AG20443 (cell line): ENCODE measurements at regions not wholly inside any gene's neighbourhood (a gene's known extent, or its start where the extent isn't known, plus 50 kb on each side); places are given as distances from the start of the nearest gene placed in this dataset.
"Not testable (repeated sequence)": the region's sequence is repeated elsewhere in the genome, so short reads cannot be mapped to it uniquely, and the experiment has no call there.

Experiments
- DNase-seq: peaks from one replicate; pipeline ENCODE4 v3.0.0; 2012; ENCODE audit warnings: low spot score, mixed read lengths

DNA sequence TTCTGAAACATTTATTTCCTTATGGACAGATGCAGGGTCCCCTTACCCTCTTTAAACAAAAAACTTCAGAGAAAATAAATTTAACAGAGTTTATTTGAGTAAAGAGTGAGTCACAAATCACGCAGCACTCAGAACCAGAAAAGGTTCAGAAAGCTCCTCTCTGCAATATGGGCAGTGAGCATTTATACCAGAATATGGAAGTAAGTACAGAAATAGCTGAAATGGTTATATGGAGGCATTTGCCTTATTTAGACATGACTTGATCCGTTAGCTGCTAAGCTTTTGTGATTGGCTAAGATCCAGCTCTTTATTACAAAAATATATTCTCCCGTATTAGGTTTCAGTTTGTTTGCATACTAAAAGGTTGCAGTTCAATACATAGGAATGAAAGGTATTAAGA is 1554.1 kb downstream of the EFNA5 start:
- DNase-seq, result no peak

DNA sequence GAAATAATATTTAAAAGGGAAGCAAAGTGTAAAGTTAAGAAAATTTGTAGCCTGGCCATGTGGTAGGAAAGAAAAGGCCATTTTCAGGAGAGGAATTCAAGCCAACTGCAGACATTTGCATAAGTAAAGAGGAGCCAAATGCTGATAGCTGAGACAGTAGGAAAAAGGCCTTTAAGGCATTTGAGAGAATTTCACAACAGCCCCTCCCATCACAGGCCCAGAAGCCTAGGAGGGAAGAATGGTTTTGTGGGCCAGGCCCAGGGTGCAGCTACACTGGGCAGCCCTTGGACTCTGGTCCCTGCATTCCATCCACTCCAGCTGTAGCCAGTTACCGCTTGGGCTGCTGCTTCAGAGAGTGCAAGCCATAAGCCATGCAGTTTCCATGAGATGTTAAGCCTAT is 1556.8 kb downstream of the EFNA5 start:
- no peak for DNase-seq

DNA sequence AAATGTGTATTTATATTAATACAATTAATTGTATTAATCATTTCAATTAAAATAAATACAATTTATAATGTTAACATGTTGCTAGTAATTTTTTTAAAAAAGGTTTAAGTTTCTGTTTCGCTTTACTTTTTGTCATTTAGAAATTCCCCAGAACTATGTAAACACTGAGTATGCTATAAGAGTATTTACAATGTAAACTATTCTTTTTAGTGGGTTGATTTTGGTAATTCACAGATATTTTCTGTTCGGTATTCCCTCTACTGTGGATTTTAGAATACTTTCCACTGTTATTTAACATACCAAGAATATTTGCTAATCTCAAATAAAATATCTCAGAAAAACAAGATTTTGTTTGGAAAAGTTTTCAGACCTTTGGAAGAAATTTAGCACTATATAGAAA is 1564.4 kb downstream of the EFNA5 start:
- no peak for DNase-seq

DNA sequence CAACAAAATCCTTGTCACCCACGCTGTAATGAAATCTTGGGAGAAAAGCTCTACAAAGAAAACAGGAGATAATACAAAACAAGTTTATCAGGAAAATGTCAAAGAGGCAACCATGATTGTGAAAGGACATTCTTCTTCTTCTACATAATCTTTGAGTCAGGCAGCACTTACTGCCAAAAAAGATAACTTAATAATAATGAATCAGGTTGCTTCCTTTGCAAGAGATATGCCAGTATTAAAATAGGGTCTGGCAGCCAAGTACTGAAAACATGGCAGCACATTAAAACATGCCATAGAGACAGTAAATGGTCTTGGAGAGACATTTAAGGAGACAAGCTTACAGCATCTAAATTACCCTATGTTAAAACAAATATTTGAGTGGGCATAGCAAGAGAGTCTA is 1573.4 kb downstream of the EFNA5 start:
- no peak for DNase-seq

DNA sequence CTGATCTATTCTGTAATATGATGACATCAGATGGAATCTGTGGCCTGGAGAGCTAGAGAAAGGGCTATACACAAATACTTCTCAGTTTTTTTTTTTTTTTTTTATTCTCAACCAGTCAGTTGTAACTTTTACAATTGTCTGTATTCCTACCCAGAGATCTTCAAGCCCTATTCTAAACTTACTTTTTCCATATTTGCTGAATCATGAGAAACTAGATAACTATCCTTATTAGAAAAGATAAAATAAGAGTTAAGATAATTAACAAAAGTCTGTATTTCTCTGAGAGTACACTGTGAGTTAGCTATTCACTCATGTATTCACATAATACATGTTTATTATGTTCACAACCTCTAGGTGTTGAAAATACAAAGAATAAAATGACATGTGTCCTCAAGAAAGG is 1575.9 kb downstream of the EFNA5 start:
- DNase-seq, result no peak

DNA sequence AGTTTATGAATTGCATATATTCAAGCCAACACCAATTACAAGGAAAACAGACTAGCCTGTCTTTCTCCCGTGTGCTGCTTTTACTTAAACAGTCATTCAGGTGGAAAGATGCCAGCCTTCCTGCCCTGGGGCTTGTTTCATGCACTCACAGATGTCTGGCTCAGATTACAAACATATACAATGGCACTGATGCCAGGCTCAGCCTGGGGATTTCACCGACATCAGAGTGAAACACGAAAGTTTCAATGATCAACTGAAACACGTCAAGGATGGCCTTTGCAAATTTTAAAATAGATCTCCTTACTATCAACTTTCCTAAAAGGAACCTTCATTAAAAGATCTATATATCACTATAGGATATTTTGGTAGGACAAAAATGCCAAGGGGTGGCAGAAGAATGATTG is 1576.5 kb downstream of the EFNA5 start:
- DNase-seq, result no peak

DNA sequence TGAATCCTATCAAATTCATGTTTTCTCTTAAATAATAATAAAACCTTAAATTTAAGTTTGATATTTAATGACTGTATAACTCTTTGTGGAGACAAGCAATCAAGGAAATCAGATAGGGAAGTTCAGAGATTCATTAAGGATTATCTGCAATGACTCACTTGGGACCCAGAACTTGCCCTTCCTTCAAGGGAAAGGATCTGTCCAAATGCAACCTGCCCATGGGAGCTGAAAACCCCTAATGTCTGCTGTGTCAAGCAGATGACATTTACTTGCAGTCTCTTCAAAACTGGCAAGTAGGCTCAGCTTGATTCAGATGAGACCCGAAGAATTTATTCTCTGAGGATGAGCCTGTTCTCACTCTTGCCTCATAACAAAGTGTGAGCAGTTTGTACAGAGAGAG is 1577.6 kb downstream of the EFNA5 start:
- no peak for DNase-seq

DNA sequence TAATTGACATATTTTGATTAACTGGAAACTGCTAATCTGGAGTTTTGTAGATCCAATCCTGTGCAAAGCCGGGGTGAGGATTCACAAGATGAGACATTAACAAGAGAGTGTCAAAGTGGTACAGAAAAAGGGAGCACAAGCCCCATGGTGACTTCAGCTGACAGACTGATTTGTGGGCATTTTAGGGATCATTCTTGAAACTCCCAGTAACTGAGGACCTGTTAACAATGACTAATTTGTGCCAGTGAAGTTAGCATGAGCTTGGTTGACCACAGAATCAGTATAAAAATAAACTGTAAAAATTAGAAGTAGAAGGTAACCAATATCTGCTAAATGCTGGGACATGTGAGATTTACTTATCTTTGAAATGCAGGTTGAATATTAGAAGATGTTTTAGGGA is 1578.3 kb downstream of the EFNA5 start:
- no peak for DNase-seq

DNA sequence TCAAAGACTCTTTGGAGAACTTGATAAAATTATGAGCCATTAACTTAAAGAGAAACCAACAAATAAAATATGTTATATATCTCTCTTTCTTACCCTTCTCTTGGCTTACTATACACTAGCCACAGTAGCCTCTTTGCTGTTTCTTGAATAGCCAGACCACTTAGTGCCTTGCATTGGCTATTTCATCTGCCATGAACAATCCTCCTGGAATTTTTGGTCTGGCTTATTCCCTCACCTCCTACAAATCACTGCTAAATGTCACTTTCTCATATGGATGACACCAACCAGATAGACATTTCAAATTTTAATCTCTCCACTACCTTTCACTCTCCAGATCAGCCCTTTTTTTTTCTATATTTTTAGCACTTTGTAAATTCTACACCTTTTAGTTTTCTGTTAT is 1581.7 kb downstream of the EFNA5 start:
- no peak for DNase-seq

DNA sequence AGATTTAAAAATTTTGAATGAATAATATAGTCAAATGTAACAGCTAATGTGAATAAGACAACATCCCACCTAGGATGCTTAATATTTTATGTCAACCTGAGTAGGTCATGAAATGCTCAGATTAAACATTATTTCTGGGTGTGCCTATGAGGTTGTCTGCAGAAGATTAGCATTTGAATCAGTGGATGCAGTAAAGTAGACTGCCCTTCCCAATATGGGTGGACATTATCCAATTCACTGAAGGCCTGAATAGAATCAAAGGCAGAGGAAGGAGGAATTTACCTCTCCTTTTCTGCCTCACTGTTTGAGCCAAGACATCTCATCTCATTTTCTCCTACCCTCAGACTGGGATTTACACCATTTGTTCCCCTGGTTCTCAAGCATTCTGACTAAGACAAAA is 1582.3 kb downstream of the EFNA5 start:
- DNase-seq, result no peak

DNA sequence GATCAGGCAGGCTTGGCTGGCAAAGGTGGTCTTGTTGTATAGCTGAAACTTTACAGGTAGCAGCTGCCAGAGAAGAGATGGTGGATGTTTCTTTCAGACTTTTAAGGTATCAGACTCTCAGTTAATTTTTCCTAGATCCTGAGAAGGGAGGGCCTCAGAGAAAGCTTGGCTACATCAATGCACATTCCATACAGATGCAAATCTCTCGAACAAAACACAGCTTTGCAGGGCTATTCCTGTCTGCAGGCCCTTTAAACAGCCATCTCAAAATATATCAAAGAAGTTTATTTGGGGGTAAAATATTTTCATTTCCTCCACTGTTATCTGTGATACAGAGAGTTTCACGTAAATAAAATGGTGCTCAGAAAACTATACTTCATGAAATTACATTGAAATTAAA is 1584.4 kb downstream of the EFNA5 start:
- DNase-seq, result no peak

DNA sequence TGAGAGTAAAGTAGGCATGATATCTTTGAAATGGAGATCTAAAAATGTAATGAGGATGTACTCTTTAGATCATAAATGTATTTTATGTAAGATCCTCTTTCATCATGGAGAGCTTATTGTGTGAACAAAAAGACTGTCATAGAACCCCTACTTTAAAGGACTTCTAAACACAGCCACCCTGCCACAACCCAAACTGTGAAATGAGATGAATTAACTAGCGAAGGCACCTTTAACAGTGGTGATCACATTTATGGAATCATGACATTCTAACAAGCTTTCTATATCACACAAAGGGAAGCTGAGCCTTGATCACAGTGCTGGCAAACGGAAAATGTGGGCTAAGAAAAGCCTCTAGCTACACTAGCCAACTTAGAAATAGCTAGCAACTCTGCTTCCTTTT is 1585.2 kb downstream of the EFNA5 start:
- DNase-seq, result no peak

DNA sequence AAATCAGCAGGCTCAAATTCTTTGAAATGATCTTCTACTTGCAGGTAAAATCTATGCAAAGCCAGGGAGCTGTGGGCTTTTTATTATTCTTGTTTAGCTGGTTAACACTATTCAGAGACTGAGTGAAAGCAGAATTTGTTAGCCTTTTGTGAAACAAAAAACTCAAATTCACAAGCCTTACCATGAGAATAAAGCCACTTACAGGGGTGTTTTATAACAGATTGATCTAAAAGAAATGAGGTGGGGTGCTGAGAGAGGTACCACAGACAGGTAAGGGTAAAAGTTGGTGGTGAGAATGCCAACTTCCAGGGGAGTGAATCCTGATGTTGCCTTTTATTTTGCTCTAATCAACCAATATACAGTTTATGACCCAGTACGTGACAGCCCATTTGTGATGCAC is 1585.6 kb downstream of the EFNA5 start:
- DNase-seq, result no peak

DNA sequence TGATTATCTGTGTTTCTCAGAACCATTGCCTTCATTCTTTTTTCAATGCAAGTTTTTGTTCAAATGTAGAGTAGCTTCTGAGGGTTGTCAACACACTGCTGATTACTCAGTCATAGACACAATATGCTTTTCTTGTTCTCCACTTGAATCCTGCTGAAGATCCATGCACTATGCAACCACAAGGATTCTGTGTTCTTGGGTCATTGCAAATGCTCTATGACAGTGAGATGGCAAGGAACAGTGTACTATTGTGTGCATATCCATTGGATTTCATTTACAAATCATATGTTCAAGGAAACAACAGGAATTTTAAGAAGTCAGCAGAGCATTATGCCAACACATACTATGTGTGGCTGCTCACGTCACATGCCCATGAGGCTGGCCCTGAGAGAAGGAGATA is 1590.2 kb downstream of the EFNA5 start:
- DNase-seq, result no peak

DNA sequence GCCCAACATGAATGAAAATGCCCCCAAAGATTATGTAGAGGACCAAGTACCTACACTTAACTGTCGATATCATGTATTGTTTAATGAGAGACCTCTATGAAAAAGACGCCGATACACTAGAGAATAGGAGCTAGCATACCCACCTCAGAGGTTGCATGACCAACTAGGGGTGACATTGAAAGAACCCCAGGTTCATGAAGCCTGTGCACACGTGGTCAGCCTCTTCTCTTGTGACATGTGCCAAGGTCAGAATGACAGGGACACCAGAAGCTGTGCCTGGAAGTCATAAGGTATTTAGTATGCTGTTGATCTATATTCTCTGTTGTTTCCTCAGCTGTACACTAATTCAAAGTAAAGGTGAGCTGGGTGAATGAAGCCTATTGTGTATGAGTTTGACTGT is 1594.1 kb downstream of the EFNA5 start:
- DNase-seq, result no peak

DNA sequence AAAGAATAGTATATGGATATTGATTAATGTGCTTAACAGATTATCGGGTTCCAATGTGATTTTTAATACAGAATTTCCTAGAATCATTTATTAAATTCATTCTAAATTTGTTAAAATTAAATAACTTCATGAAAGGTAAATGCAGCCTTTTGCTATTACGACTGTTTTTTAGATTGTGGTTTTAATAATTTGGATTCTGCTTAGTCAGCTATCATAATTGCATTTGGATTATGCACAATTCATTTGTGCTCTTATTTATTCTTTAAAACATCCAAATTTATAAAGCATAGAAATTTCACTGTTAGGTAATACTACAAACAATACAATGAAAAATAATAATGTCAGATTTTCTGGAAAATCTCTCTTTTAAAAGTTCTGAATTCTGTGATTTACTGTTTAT is 1598.5 kb downstream of the EFNA5 start:
- DNase-seq, result no peak

DNA sequence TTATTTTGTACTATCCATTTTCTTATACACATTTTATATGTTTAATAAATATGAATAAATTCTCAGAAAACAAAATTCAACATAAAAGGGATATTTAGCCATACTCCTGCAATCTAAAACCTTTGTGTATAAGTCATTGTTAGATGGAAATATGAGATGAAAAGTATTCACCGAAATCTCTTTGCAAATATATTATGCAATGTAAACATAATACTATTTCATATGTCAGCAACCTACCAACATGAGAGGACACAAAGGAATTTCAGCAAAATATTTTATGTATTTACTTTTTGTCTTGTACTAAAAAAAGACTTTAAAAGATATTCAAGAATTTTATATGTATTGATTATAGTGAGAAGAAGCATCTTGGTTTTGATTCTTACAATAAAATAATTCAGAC is 1623.4 kb downstream of the EFNA5 start:
- no peak for DNase-seq

DNA sequence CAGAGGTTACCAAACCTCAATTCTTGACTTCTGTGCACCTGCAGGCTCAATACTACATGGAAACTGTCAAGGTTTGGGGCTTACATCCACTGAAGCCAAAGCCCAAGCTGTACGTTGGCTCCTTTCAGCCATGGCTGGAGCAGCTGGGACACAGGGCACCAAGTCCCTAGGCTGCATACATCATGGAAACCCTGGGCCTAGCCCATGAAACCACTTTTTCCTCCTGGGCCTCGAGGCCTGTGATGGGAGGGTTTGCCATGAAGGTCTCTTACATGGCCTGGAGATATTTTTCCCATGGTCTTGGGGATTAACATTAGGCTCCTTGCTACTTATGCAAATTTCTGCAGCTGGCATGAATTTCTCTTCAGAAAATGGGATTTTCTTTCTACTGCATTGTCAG is 1638.7 kb downstream of the EFNA5 start:
- not testable (repeated sequence) for DNase-seq

DNA sequence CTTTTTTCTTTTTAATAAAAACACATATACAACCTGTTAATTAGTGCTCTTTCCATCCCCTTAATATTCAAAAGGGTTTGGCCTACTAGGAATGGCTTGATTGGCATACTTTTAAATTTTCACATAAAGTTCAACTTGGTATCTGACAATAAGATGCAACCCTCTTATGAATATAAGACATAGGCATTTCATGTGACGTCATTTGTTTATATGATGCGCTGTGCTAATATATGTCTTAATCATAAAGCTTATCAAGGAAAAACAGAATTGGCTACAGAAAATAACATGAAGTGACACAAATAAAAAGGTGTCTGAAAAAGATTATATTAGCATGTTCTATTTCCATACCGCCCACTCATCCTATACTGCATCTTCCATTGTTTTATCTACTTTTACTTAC is 1642.4 kb downstream of the EFNA5 start:
- DNase-seq, result no peak

DNA sequence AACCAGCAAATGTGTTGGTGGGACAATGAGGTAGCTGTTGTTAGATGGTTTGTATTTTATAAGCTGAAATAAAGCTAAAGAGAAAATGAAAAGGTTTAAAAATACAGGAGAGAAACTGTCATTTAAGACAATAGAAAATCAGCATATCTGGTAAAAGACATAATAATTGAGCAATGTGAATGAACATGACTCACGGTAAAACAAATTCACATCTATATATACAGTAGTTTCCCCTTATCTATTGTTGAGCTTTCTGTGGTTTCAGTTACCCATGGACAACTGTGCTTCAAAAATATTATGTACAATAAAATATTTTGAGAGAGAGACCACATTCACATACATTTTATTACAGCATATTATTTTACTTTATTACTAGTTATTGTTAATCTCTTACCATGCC is 1649.8 kb downstream of the EFNA5 start:
- DNase-seq, result no peak

DNA sequence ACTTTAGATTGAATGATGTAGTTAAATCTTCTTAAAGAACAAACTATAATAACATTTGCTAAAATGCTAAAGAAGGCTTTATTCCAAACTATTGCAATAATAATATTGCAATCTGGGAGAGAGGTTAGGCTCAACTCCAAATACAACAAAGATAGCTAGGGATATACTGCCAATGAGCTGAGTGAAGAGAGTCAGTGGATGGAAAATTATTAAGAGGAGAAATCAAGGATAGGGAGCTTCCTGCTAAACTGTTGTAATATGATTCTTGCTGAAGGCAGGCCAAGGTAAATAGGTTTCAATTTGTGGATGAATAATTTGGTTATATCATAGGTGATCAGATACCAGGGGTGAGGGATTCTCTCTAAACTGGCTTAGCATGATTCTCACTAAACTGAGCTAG is 1651.5 kb downstream of the EFNA5 start:
- DNase-seq, result no peak

DNA sequence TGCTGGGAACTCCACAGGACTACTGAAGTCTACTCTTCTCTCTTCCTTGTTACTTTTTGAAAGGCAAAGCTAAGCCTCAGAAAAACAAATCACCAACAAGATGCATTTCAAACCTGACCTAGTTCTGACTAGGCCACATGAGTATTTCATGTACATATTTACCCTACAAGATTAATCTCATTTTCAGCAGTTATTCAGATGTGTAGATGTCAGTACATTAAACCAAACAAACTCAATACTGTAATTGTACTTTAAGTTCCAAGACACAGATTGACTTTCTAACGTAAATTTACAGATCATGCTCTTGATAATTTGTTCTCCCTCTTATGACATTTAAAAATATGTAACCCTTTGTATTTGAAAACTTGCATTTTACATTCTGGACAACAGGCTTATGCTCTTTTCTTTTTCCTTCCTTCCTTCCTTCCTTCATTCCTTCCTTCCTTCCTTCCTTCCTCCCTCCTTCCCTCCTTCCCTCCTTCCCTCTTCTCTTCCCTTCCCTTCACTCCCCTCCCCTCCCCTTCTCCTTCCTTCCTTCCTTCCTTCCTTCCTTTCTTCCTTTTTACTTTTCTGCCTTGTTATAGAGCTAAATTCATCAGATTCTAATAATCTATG is 1653.4 kb downstream of the EFNA5 start:
- DNase-seq, result no peak

DNA sequence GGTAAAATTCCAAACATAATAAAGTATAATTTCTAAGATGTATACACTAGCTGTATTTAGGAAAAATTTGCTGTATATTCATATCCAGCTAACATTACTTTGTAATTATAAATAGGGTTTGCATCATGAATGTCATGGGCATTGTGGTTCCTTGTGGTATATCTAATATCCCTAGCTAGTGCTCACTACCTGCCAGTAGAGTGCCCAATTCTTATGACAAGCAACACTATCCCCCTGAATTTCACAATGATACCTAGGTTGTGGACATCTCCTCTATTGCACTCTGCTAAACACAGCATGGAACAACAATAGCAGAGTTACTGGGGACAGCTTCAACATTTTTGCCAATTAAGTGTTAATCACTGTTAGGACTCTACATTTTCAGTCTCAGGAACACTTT is 1656.5 kb downstream of the EFNA5 start:
- DNase-seq, result no peak

DNA sequence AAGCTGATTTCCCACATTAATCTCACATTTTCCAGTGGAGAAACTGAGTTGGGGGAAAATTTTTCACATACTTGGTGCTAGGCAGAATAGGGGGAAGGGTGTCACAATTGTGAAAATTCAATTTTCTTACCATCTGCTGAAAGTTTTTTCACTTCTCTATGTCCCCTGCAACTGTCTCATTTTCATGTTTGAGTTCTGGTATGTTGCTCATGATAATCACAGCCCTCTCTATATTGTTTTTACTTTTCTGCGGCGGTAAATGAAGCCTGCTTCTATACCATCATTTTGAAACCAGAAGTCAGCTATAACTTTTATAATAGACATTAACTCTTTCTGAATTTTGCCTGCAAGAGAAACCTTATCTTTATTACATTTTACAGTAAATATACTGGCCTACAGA is 1664.5 kb downstream of the EFNA5 start:
- DNase-seq, result no peak

DNA sequence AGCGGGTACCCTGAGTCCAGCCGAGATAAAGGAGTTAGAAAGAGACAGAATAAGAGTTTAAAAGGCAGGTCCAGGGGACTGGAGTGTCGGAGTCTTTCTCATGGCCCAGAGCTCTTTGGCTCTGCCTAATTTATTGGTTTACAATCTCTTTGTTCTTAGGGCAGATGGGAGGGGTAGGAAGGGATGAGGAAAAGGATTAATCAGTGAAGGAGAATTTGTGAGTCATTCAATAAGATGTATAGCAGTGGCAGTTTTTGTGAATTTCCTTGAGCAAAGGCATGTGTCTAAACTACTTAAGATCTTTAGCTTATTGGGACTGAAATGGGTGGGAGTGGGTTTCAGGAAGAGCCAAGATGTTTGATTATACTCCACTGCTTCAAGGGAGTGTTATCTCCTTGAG is 1671.7 kb downstream of the EFNA5 start:
- DNase-seq, result not testable (repeated sequence)
